ENCODE measurements at regions not wholly inside any gene's neighbourhood (a gene's known extent, or its start where the extent isn't known, plus 50 kb on each side); places are given as distances from the start of the nearest gene placed in this dataset.

DNA sequence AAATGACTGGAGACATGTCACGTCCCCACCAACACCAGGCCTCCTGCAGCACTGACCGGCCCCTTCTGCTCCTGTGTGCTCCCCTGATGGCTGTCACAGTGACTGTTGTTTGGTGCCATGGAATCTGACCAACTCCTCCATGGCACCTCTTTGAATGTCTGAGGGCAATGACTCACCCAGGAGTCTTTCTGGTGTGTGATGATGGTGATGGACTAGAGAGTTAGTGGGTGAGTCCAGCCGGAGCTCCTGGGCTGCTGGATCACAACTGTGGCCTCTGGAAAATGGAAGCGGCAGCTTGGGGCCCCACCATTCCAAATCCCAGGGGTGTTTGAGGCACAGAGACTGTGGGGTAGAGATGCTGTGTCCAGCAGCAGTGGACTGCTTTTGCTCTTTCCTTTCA, 133.3 kb downstream of the TFAP2C start:
- no peak for TF ChIP-seq POLR2A (IDR thresholded peaks at IDR 0.05)
- TF ChIP-seq, protein P1, sequence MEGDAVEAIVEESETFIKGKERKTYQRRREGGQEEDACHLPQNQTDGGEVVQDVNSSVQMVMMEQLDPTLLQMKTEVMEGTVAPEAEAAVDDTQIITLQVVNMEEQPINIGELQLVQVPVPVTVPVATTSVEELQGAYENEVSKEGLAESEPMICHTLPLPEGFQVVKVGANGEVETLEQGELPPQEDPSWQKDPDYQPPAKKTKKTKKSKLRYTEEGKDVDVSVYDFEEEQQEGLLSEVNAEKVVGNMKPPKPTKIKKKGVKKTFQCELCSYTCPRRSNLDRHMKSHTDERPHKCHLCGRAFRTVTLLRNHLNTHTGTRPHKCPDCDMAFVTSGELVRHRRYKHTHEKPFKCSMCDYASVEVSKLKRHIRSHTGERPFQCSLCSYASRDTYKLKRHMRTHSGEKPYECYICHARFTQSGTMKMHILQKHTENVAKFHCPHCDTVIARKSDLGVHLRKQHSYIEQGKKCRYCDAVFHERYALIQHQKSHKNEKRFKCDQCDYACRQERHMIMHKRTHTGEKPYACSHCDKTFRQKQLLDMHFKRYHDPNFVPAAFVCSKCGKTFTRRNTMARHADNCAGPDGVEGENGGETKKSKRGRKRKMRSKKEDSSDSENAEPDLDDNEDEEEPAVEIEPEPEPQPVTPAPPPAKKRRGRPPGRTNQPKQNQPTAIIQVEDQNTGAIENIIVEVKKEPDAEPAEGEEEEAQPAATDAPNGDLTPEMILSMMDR (IDR thresholded peaks at IDR 0.05 in 8 of 11, conservative IDR thresholded peaks at IDR 0.05 in 3 of 11) = no peak
